H9 (cell line): ENCODE measurements at regions not wholly inside any gene's neighbourhood (a gene's known extent, or its start where the extent isn't known, plus 50 kb on each side); places are given as distances from the start of the nearest gene placed in this dataset.

ENCODE experiments used
- DNase-seq: peaks from one replicate; pipeline ENCODE4 v3.0.0-alpha.2; 2017
- H2AFZ ChIP-seq: one replicate; pipeline ENCODE4 v1.6.1; 2013; ENCODE audit warnings: mild to moderate bottlenecking, low read length, control low read depth, moderate library complexity
- H2AK5ac ChIP-seq: 2 replicates; pipeline ENCODE4 v1.6.1; 2013; ENCODE audit warnings: low read length, control low read depth, mixed read lengths; ENCODE audit not compliant: insufficient read length
- H2BK120ac ChIP-seq: one replicate; pipeline ENCODE4 v1.6.1; 2013; ENCODE audit warnings: low read depth, mild to moderate bottlenecking, low read length, control low read depth, inconsistent platforms; ENCODE audit not compliant: poor library complexity, severe bottlenecking
- H2BK12ac ChIP-seq: 2 replicates; pipeline ENCODE4 v1.6.1; 2013; ENCODE audit warnings: low read length, control low read depth, mixed read lengths, low read depth; ENCODE audit not compliant: insufficient read length
- H2BK15ac ChIP-seq: 2 replicates; pipeline ENCODE4 v1.6.1; 2013; ENCODE audit warnings: low read depth, low read length, control low read depth
- H2BK20ac ChIP-seq: one replicate; pipeline ENCODE4 v1.6.1; 2013; ENCODE audit warnings: low read depth, mild to moderate bottlenecking, low read length, control low read depth, inconsistent platforms; ENCODE audit not compliant: poor library complexity, severe bottlenecking
- H2BK5ac ChIP-seq: 2 replicates; pipeline ENCODE4 v1.6.1; 2013; ENCODE audit warnings: low read length, control low read depth, mixed read lengths; ENCODE audit not compliant: insufficient read length
- H3K14ac ChIP-seq: 2 replicates; pipeline ENCODE4 v1.6.1; 2013; ENCODE audit warnings: low read length, control low read depth; ENCODE audit not compliant: insufficient read depth
- H3K18ac ChIP-seq: 2 replicates; pipeline ENCODE4 v1.6.1; 2013; ENCODE audit warnings: low read depth, mild to moderate bottlenecking, mixed read lengths, low read length, control low read depth; ENCODE audit not compliant: insufficient read length
- H3K23ac ChIP-seq: 2 replicates; pipeline ENCODE4 v1.6.1; 2013; ENCODE audit warnings: low read length, control low read depth, mixed read lengths, low read depth; ENCODE audit not compliant: insufficient read length
- H3K23me2 ChIP-seq: 2 replicates; pipeline ENCODE4 v1.6.1; 2013; ENCODE audit warnings: low read depth, mild to moderate bottlenecking, mixed read lengths, low read length, control low read depth; ENCODE audit not compliant: insufficient read length, poor library complexity, severe bottlenecking
- H3K27ac ChIP-seq: 2 replicates; pipeline ENCODE4 v1.5.1; 2013; ENCODE audit warnings: low read length, control low read depth, mixed read lengths, low read depth; ENCODE audit not compliant: insufficient read length
- H3K27me3 ChIP-seq: 2 replicates; pipeline ENCODE4 v1.6.1; 2013; ENCODE audit warnings: low read length, control low read depth, inconsistent platforms; ENCODE audit not compliant: insufficient read depth
- H3K4ac ChIP-seq: 2 replicates; pipeline ENCODE4 v1.6.1; 2013; ENCODE audit warnings: low read depth, mild to moderate bottlenecking, control low read depth, inconsistent platforms, low read length, moderate library complexity
- H3K4me1 ChIP-seq: 2 replicates; pipeline ENCODE4 v1.6.1; 2013; ENCODE audit warnings: low read length, control low read depth, inconsistent platforms; ENCODE audit not compliant: insufficient read depth
- H3K4me2 ChIP-seq: 2 replicates; pipeline ENCODE4 v1.6.1; 2013; ENCODE audit warnings: low read length, control low read depth, mixed read lengths; ENCODE audit not compliant: insufficient read length, insufficient read depth
- H3K56ac ChIP-seq: 2 replicates; pipeline ENCODE4 v1.6.1; 2013; ENCODE audit warnings: low read depth, mild to moderate bottlenecking, mixed read lengths, low read length, control low read depth; ENCODE audit not compliant: insufficient read length
- H3K79me1 ChIP-seq: 2 replicates; pipeline ENCODE4 v1.6.1; 2013; ENCODE audit warnings: low read depth, mild to moderate bottlenecking, moderate library complexity, low read length, control low read depth, inconsistent platforms; ENCODE audit not compliant: insufficient read depth, poor library complexity, severe bottlenecking
- H3K79me2 ChIP-seq: 2 replicates; pipeline ENCODE4 v1.6.1; 2013; ENCODE audit warnings: low read length, control low read depth, inconsistent platforms; ENCODE audit not compliant: insufficient read depth
- H3K9ac ChIP-seq: 2 replicates; pipeline ENCODE4 v1.6.1; 2013; ENCODE audit warnings: low read length, control low read depth, mixed read lengths; ENCODE audit not compliant: insufficient read length; ENCODE audit errors: extremely low read depth
- H3K9me3 ChIP-seq: one replicate; pipeline ENCODE4 v1.6.1; 2013; ENCODE audit warnings: low read depth, low read length, inconsistent platforms; ENCODE audit not compliant: control insufficient read depth
- H3T11ph ChIP-seq: one replicate; pipeline ENCODE4 v1.6.1; 2013; ENCODE audit warnings: mild to moderate bottlenecking, low read length, control low read depth, inconsistent platforms
- H4K20me1 ChIP-seq: one replicate; pipeline ENCODE4 v1.6.1; 2013; ENCODE audit not compliant: control insufficient read depth, insufficient read length, insufficient read depth
- H4K5ac ChIP-seq: 2 replicates; pipeline ENCODE4 v1.6.1; 2013; ENCODE audit warnings: low read depth, mild to moderate bottlenecking, mixed read lengths, low read length, control low read depth; ENCODE audit not compliant: insufficient read length
- H4K8ac ChIP-seq: replicated peaks from 2 replicates; pipeline ENCODE4 v1.6.1; 2013; ENCODE audit warnings: low read length, control low read depth, mixed read lengths, low read depth; ENCODE audit not compliant: insufficient read length
- H4K91ac ChIP-seq: 2 replicates; pipeline ENCODE4 v1.6.1; 2013; ENCODE audit warnings: low read depth, mild to moderate bottlenecking, moderate library complexity, mixed read lengths, low read length, control low read depth; ENCODE audit not compliant: insufficient read length
- H3K27ac Mint-ChIP-seq, 3 experiments: 2 replicates in 2 of 3; 3 replicates in 1 of 3; pipeline ENCODE4 v1.8.0; 2020 to 2021; ENCODE audit warnings: mixed read lengths in 3 of 3, mild to moderate bottlenecking in 1 of 3, moderate library complexity in 1 of 3
- H3K27me3 Mint-ChIP-seq: 2 replicates; pipeline ENCODE4 v1.8.0; 2021; ENCODE audit warnings: low read depth, mild to moderate bottlenecking, moderate library complexity, mixed read lengths
- H3K36me3 Mint-ChIP-seq, 3 experiments: 2 replicates in 2 of 3; 3 replicates in 1 of 3; pipeline ENCODE4 v1.8.0; 2020 to 2021; ENCODE audit warnings: low read depth in 3 of 3, mixed read lengths in 3 of 3; ENCODE audit not compliant: insufficient read depth in 1 of 3
- H3K4me1 Mint-ChIP-seq, 2 experiments: 2 replicates each; pipeline ENCODE4 v1.8.0; 2020; ENCODE audit warnings: mixed read lengths in 2 of 2
- H3K4me3 Mint-ChIP-seq, 2 experiments: 2 replicates in 1 of 2; 3 replicates in 1 of 2; pipeline ENCODE4 v1.8.0; 2020 to 2021; ENCODE audit warnings: mild to moderate bottlenecking in 2 of 2, mixed read lengths in 2 of 2, moderate library complexity in 1 of 2
- H3K9me3 Mint-ChIP-seq, 2 experiments: 2 replicates in 1 of 2; 3 replicates in 1 of 2; pipeline ENCODE4 v1.8.0; 2020; ENCODE audit warnings: mild to moderate bottlenecking in 2 of 2, mixed read lengths in 2 of 2, moderate library complexity in 1 of 2
- WGBS: extraction: QIAGEN DNeasy Blood & Tissue Kit; methylation state at CpG from one replicate; pipeline ENCODE4 v1.1.7; 2013; ENCODE audit warnings: missing lambda C conversion rate, low lambda C conversion rate, mixed read lengths; ENCODE audit not compliant: insufficient read length; ENCODE audit errors: extremely low coverage; 5-methylcytosine and 5-hydroxymethylcytosine counted together
- TF ChIP-seq, protein P1 (sequence below): fragments of 200-600 bp; sonication (generic); conservative IDR thresholded peaks from 3 replicates; pipeline ENCODE4 v1.8.0; 2021; ENCODE audit warnings: antibody characterized with exemption, mild to moderate bottlenecking

DNA sequence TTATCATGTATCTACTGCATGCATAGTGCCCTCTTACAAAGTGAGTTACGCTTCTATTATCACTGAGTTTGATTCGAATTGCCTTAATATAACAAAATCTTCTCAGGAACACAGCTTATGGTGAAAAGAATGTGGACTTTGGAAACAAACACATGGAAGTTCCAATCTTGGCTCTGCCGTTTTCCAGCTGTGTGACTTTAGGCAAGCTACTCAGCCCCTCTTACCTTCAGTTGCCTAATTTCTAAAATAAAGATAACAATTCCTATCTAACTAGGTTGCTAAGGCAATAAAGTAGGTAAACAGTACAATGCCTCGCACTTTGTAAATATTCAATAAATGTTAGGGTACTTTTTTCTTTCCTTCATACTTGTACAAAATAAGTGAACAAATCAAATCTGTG lies 104.0 kb upstream of the GRIA3 start:
- no peak overlapping the region for H2BK15ac ChIP-seq

More for the DNA sequence above, 104.0 kb upstream of the GRIA3 start:
- Mint-ChIP-seq H3K36me3 (peaks cover 0 to 5% (median 4%) of the 10 kb centered on the region in 3 experiments; a peak in 3 of 7 replicates), H3K27me3 (no peaks in the 10 kb centered on the region), H3K4me3 (no peak overlapping the region), H3K4me1 (peaks cover 5 to 7% of the 10 kb centered on the region in 2 experiments), H3K27ac (no peak overlapping the region), H3K9me3 (peaks cover 9 to 54% of the 10 kb centered on the region in 2 experiments)
- H3K18ac ChIP-seq: no peak overlapping the region
- no peak for DNase-seq
- no peak overlapping the region for H3K9ac ChIP-seq
- WGBS: no CpG with 5 or more reads among the region's 4 CpGs
- H3K23me2 ChIP-seq: no peaks in the 10 kb centered on the region
- TF ChIP-seq, protein P1, sequence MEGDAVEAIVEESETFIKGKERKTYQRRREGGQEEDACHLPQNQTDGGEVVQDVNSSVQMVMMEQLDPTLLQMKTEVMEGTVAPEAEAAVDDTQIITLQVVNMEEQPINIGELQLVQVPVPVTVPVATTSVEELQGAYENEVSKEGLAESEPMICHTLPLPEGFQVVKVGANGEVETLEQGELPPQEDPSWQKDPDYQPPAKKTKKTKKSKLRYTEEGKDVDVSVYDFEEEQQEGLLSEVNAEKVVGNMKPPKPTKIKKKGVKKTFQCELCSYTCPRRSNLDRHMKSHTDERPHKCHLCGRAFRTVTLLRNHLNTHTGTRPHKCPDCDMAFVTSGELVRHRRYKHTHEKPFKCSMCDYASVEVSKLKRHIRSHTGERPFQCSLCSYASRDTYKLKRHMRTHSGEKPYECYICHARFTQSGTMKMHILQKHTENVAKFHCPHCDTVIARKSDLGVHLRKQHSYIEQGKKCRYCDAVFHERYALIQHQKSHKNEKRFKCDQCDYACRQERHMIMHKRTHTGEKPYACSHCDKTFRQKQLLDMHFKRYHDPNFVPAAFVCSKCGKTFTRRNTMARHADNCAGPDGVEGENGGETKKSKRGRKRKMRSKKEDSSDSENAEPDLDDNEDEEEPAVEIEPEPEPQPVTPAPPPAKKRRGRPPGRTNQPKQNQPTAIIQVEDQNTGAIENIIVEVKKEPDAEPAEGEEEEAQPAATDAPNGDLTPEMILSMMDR: no peak
- no peak overlapping the region for H4K8ac ChIP-seq
- no peak overlapping the region for H3K27ac ChIP-seq
- no peak overlapping the region for H2AFZ ChIP-seq
- no peak overlapping the region for H3K56ac ChIP-seq
- peaks cover 25% of the 10 kb centered on the region for H3K9me3 ChIP-seq
- H3K14ac ChIP-seq: no peak overlapping the region
- H4K20me1 ChIP-seq: no peaks in the 10 kb centered on the region
- no peak overlapping the region for H3K23ac ChIP-seq
- no peak overlapping the region for H2BK20ac ChIP-seq
- no peaks in the 10 kb centered on the region for H3K27me3 ChIP-seq
- H2BK120ac ChIP-seq: no peak overlapping the region
- H3K4me1 ChIP-seq: peaks cover 3% of the 10 kb centered on the region; the same call in 1 of the 2 replicates
- H3K79me1 ChIP-seq: no peaks in the 10 kb centered on the region
- no peak overlapping the region for H2BK12ac ChIP-seq
- H4K5ac ChIP-seq: no peak overlapping the region
- no peak overlapping the region for H3K4ac ChIP-seq
- H2AK5ac ChIP-seq: no peak overlapping the region
- H3K79me2 ChIP-seq: no peaks in the 10 kb centered on the region
- H3K4me2 ChIP-seq: no peak overlapping the region
- no peak overlapping the region for H3T11ph ChIP-seq
- no peak overlapping the region for H2BK5ac ChIP-seq
- no peak overlapping the region for H4K91ac ChIP-seq
